ENCODE measurements at regions not wholly inside any gene's neighbourhood (a gene's known extent, or its start where the extent isn't known, plus 50 kb on each side); places are given as distances from the start of the nearest gene placed in this dataset.

DNA sequence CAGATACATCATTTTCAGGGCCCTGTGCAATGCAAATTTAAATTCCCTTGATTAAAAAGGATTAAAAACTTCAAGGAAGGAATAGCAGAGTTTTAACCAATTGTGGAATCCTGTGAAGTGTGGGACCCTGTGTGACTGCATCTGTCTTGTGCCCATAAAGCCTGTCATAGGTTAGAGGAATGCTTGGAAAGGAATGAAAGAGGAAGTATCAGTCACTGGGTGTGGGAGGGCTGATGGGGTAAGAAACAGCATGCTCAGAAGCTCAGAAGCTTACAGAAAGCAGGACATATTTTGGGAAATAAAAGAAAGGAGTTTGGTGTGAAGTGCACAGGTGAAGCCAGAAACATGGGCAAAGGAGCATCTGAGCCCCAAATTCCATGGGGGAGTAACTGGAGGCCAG is 150.8 kb upstream of the ETV3 start:
- Mint-ChIP-seq H3K4me1 (no peaks in the 10 kb centered on the region), H3K4me3 (no peak overlapping the region), H3K36me3 (ENCODE audit: low read depth) (no peaks in the 10 kb centered on the region), H3K27me3 (ENCODE audit: insufficient read depth) (peaks cover 34% of the 10 kb centered on the region), H3K27ac (no peak overlapping the region), H3K9me3 (no peaks in the 10 kb centered on the region)
- H3K4me1 ChIP-seq (ENCODE audit: control insufficient read depth, insufficient read depth, low read length), result no peaks in the 10 kb centered on the region
- TF ChIP-seq, protein P1, sequence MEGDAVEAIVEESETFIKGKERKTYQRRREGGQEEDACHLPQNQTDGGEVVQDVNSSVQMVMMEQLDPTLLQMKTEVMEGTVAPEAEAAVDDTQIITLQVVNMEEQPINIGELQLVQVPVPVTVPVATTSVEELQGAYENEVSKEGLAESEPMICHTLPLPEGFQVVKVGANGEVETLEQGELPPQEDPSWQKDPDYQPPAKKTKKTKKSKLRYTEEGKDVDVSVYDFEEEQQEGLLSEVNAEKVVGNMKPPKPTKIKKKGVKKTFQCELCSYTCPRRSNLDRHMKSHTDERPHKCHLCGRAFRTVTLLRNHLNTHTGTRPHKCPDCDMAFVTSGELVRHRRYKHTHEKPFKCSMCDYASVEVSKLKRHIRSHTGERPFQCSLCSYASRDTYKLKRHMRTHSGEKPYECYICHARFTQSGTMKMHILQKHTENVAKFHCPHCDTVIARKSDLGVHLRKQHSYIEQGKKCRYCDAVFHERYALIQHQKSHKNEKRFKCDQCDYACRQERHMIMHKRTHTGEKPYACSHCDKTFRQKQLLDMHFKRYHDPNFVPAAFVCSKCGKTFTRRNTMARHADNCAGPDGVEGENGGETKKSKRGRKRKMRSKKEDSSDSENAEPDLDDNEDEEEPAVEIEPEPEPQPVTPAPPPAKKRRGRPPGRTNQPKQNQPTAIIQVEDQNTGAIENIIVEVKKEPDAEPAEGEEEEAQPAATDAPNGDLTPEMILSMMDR (conservative IDR thresholded peaks at IDR 0.05), result no peak
- no peak overlapping the region for H3K9ac ChIP-seq (ENCODE audit: extremely low read depth, low read length, poor library complexity, severe bottlenecking)
- H3K36me3 ChIP-seq (ENCODE audit: control insufficient read depth, insufficient read depth, low read length), result no peaks in the 10 kb centered on the region
- H3K4me3 ChIP-seq (ENCODE audit: low read length), result no peak overlapping the region
- no peaks in the 10 kb centered on the region for H3K9me3 ChIP-seq (ENCODE audit: control insufficient read depth, low read length)
- no peak overlapping the region for H3K27ac ChIP-seq (ENCODE audit: low read depth, low read length)
- no peak for DNase-seq
- H3K27me3 ChIP-seq (ENCODE audit: control insufficient read depth, insufficient read depth, low read length, poor library complexity, severe bottlenecking), result no peaks in the 10 kb centered on the region

DNA sequence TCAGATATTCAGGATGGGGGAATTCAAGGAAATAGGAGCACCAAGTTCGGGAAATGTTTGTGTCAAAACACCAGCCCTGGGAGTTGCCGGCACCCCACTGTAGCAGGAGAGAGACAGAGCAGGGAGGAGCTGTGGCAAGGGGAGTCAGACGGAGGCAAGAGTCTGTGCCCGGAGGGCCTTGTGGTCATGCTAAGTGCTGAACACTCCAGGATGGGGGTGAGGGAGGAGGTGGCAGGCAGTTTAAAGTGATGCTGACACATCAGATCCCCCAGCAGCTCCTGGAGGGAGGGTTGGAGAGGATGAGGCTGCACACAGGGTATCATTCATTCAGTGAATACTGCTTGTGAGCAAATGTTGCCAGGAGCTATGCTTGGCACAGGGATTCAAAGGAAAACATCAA is 150.3 kb upstream of the ETV3 start:
- Histone ChIP-seq H3K9me3 (ENCODE audit: control insufficient read depth, low read length) (no peaks in the 10 kb centered on the region), H3K9ac (ENCODE audit: extremely low read depth, low read length, poor library complexity, severe bottlenecking) (no peak overlapping the region), H3K4me3 (ENCODE audit: low read length) (no peak overlapping the region), H3K27me3 (ENCODE audit: control insufficient read depth, insufficient read depth, low read length, poor library complexity, severe bottlenecking) (no peaks in the 10 kb centered on the region), H3K27ac (ENCODE audit: low read depth, low read length) (no peak overlapping the region), H3K36me3 (ENCODE audit: control insufficient read depth, insufficient read depth, low read length) (no peaks in the 10 kb centered on the region), H3K4me1 (ENCODE audit: control insufficient read depth, insufficient read depth, low read length) (no peaks in the 10 kb centered on the region)
- Mint-ChIP-seq H3K27me3 (ENCODE audit: insufficient read depth) (peaks cover 38% of the 10 kb centered on the region), H3K36me3 (ENCODE audit: low read depth) (no peaks in the 10 kb centered on the region), H3K27ac (no peak overlapping the region), H3K9me3 (no peaks in the 10 kb centered on the region), H3K4me3 (no peak overlapping the region), H3K4me1 (no peaks in the 10 kb centered on the region)
- peak; percentile 20 for DNase-seq
- TF ChIP-seq, protein P1 (conservative IDR thresholded peaks at IDR 0.05), result no peak
- 71 to 82% methylated on average over 2 to 4 of the region's 4 CpGs for WGBS, 2 experiments (ENCODE audit: insufficient coverage in 1 of 2, insufficient read length in 1 of 2)

DNA sequence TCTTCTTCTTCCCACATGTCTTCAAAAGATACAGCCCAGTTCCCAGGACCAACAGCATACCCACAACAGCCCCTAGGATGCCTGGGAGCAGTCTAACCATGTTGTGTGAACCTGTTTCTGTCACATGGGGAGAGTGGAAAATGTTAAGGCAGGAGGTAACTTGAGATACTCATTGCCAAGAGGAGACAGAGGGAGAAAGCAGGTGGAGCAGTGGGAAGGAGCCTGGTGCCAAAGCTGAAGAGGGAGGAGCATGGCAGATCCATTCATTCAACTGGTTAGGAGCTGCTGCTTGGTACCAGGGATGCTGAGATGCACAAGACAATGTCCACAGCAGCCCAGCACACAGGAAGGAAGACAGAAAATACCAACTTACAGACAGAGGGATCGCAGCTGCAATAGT is 149.8 kb upstream of the ETV3 start:
- no peaks in the 10 kb centered on the region for H3K27me3 ChIP-seq (ENCODE audit: control insufficient read depth, insufficient read depth, low read length, poor library complexity, severe bottlenecking)
- no peaks in the 10 kb centered on the region for H3K4me1 Mint-ChIP-seq
- no peaks in the 10 kb centered on the region for H3K9me3 ChIP-seq (ENCODE audit: control insufficient read depth, low read length)
- H3K36me3 Mint-ChIP-seq (ENCODE audit: low read depth), result no peaks in the 10 kb centered on the region
- no peaks in the 10 kb centered on the region for H3K4me1 ChIP-seq (ENCODE audit: control insufficient read depth, insufficient read depth, low read length)
- H3K9me3 Mint-ChIP-seq, result no peaks in the 10 kb centered on the region
- H3K27ac ChIP-seq (ENCODE audit: low read depth, low read length), result no peak overlapping the region
- no peak overlapping the region for H3K4me3 Mint-ChIP-seq
- DNase-seq, result peak; percentile 15
- WGBS, 2 experiments (ENCODE audit: insufficient coverage in 1 of 2, insufficient read length in 1 of 2), result 87 to 88% methylated on average over 1 of the region's 1 CpG
- no peak overlapping the region for H3K27ac Mint-ChIP-seq
- no peaks in the 10 kb centered on the region for H3K36me3 ChIP-seq (ENCODE audit: control insufficient read depth, insufficient read depth, low read length)
- TF ChIP-seq, protein P1 (conservative IDR thresholded peaks at IDR 0.05), result no peak
- peaks cover 39% of the 10 kb centered on the region for H3K27me3 Mint-ChIP-seq (ENCODE audit: insufficient read depth)
- H3K4me3 ChIP-seq (ENCODE audit: low read length), result no peak overlapping the region
- no peak overlapping the region for H3K9ac ChIP-seq (ENCODE audit: extremely low read depth, low read length, poor library complexity, severe bottlenecking)

Measured in endodermal cell (in vitro differentiated cells).